DND-41 (cell line): ENCODE measurements at regions not wholly inside any gene's neighbourhood (a gene's known extent, or its start where the extent isn't known, plus 50 kb on each side); places are given as distances from the start of the nearest gene placed in this dataset.

Experiments
- EZH2 ChIP-seq: IDR thresholded peaks from 3 replicates; pipeline ENCODE4 v1.6.1; 2012; ENCODE audit warnings: borderline replicate concordance, low read depth, mild to moderate bottlenecking, moderate library complexity, low read length, inconsistent platforms; ENCODE audit not compliant: severe bottlenecking
- TF ChIP-seq, protein P1 (sequence below): IDR thresholded peaks from 2 replicates; pipeline ENCODE4 v1.5.1; 2012; ENCODE audit warnings: borderline replicate concordance, low read length, moderate library complexity, mild to moderate bottlenecking; ENCODE audit not compliant: poor library complexity, severe bottlenecking; ENCODE audit errors: extremely low read depth

DNA sequence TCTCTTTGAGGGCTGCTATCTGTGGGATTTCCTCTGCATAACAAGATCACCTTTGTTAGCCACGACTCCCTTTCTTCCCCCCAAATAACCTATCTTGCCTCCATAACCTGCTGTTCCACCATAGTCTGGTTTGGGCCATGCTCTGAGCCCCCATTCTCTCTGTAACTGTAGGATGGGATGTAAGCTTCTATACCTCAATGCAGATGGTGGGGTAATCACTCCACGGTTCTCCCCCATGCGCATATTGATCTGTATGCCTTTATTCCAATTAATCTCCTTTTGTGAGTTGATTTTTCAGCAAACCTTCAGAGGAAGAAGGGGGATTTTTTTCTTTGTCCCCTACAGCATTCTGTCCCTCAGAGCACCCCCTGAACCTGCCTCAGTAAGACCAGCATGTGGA lies 170.1 kb upstream of the IRF2BP2 start:
- TF ChIP-seq, protein P1, sequence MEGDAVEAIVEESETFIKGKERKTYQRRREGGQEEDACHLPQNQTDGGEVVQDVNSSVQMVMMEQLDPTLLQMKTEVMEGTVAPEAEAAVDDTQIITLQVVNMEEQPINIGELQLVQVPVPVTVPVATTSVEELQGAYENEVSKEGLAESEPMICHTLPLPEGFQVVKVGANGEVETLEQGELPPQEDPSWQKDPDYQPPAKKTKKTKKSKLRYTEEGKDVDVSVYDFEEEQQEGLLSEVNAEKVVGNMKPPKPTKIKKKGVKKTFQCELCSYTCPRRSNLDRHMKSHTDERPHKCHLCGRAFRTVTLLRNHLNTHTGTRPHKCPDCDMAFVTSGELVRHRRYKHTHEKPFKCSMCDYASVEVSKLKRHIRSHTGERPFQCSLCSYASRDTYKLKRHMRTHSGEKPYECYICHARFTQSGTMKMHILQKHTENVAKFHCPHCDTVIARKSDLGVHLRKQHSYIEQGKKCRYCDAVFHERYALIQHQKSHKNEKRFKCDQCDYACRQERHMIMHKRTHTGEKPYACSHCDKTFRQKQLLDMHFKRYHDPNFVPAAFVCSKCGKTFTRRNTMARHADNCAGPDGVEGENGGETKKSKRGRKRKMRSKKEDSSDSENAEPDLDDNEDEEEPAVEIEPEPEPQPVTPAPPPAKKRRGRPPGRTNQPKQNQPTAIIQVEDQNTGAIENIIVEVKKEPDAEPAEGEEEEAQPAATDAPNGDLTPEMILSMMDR: no peak
- no peak for TF ChIP-seq EZH2
